MM.1S (cell line): ENCODE measurements at regions not wholly inside any gene's neighbourhood (a gene's known extent, or its start where the extent isn't known, plus 50 kb on each side); places are given as distances from the start of the nearest gene placed in this dataset.

Source experiments
- DNase-seq: peaks from one replicate; pipeline ENCODE4 v3.0.0-alpha.2; 2015
- H2AFZ ChIP-seq: fragments of 300-600 bp; sonication (generic); 2 replicates; pipeline ENCODE4 v1.6.0; 2016; ENCODE audit warnings: antibody characterized with exemption, low read length
- H3F3A ChIP-seq: fragments of 300-600 bp; sonication (generic); 2 replicates; pipeline ENCODE4 v1.6.1; 2016; ENCODE audit warnings: mild to moderate bottlenecking, antibody characterized with exemption, low read length, moderate library complexity, mixed read lengths; ENCODE audit not compliant: insufficient read depth
- H3K27ac ChIP-seq: fragments of 300-600 bp; sonication (generic); 2 replicates; pipeline ENCODE4 v1.5.1; 2016; ENCODE audit warnings: mild to moderate bottlenecking, low read length
- H3K27me3 ChIP-seq: fragments of 300-600 bp; sonication (generic); replicated peaks from 2 replicates; pipeline ENCODE4 v1.6.0; 2016; ENCODE audit warnings: low read length; ENCODE audit not compliant: insufficient read depth
- H3K36me3 ChIP-seq: fragments of 300-600 bp; sonication (generic); replicated peaks from 2 replicates; pipeline ENCODE4 v1.6.1; 2016; ENCODE audit warnings: mild to moderate bottlenecking, low read length, mixed read lengths; ENCODE audit not compliant: insufficient read depth
- H3K4me1 ChIP-seq: fragments of 300-600 bp; sonication (generic); 2 replicates; pipeline ENCODE4 v1.6.1; 2016; ENCODE audit warnings: low read length, mixed read lengths
- H3K4me2 ChIP-seq: fragments of 300-600 bp; sonication (generic); 2 replicates; pipeline ENCODE4 v1.6.0; 2016; ENCODE audit warnings: low read depth, low read length
- H3K4me3 ChIP-seq: fragments of 300-600 bp; sonication (generic); 2 replicates; pipeline ENCODE4 v1.5.1; 2016; ENCODE audit warnings: low read length, mixed read lengths
- H3K79me2 ChIP-seq: fragments of 300-600 bp; sonication (generic); 2 replicates; pipeline ENCODE4 v1.6.1; 2016; ENCODE audit warnings: mixed run types, low read length, mixed read lengths
- H3K9ac ChIP-seq: fragments of 300-600 bp; sonication (generic); 2 replicates; pipeline ENCODE4 v1.6.1; 2016; ENCODE audit warnings: low read length, mixed read lengths
- H3K9me2 ChIP-seq: fragments of 300-600 bp; sonication (generic); replicated peaks from 2 replicates; pipeline ENCODE4 v1.6.1; 2016; ENCODE audit warnings: mild to moderate bottlenecking, low read length, mixed read lengths; ENCODE audit not compliant: insufficient read depth
- H3K9me3 ChIP-seq: fragments of 300-600 bp; sonication (generic); replicated peaks from 2 replicates; pipeline ENCODE4 v1.6.1; 2016; ENCODE audit warnings: mild to moderate bottlenecking, low read length, mixed read lengths; ENCODE audit not compliant: insufficient read depth
- H4K20me1 ChIP-seq: fragments of 300-600 bp; sonication (generic); 2 replicates; pipeline ENCODE4 v1.6.1; 2016; ENCODE audit warnings: mild to moderate bottlenecking, low read length, moderate library complexity, mixed read lengths; ENCODE audit not compliant: insufficient read depth
- CTCF ChIP-seq: fragments of 300-600 bp; sonication (generic); IDR thresholded peaks from 2 replicates; pipeline ENCODE4 v1.5.1; 2016; ENCODE audit warnings: antibody characterized with exemption, low read length, mixed read lengths
- EZH2 ChIP-seq: fragments of 300-600 bp; sonication (generic); optimal IDR thresholded peaks from 2 replicates; pipeline ENCODE3; 2017; ENCODE audit warnings: low read depth, mild to moderate bottlenecking, antibody characterized with exemption, low read length, mixed read lengths
- EZH2phosphoT487 ChIP-seq: fragments of 300-600 bp; sonication (generic); IDR thresholded peaks from 2 replicates; pipeline ENCODE4 v1.6.1; 2018; ENCODE audit warnings: antibody characterized with exemption, low read length

GRCh38 chr20:24102749-24103333 lies 114.3 kb upstream of the GGTLC1 start:
- no peak for DNase-seq
- no peak overlapping the region for H3K27ac ChIP-seq
- H3K79me2 ChIP-seq, result no peaks in the 10 kb centered on the region
- H4K20me1 ChIP-seq, result no peaks in the 10 kb centered on the region
- H3K36me3 ChIP-seq, result no peaks in the 10 kb centered on the region
- no peaks in the 10 kb centered on the region for H3K9me3 ChIP-seq
- TF ChIP-seq CTCF (no peak), EZH2phosphoT487 (no peak), EZH2 (no peak)
- H3K9me2 ChIP-seq, result no peaks in the 10 kb centered on the region
- peaks cover 13% of the 10 kb centered on the region for H3K4me1 ChIP-seq
- H2AFZ ChIP-seq, result no peak overlapping the region
- no peaks in the 10 kb centered on the region for H3K27me3 ChIP-seq
- no peaks in the 10 kb centered on the region for H3F3A ChIP-seq
- no peak overlapping the region for H3K4me3 ChIP-seq
- no peak overlapping the region for H3K9ac ChIP-seq
- no peak overlapping the region for H3K4me2 ChIP-seq

GRCh38 chr20:24102290-24102689 lies 113.7 kb upstream of the GGTLC1 start:
- no peaks in the 10 kb centered on the region for H3F3A ChIP-seq

DNA sequence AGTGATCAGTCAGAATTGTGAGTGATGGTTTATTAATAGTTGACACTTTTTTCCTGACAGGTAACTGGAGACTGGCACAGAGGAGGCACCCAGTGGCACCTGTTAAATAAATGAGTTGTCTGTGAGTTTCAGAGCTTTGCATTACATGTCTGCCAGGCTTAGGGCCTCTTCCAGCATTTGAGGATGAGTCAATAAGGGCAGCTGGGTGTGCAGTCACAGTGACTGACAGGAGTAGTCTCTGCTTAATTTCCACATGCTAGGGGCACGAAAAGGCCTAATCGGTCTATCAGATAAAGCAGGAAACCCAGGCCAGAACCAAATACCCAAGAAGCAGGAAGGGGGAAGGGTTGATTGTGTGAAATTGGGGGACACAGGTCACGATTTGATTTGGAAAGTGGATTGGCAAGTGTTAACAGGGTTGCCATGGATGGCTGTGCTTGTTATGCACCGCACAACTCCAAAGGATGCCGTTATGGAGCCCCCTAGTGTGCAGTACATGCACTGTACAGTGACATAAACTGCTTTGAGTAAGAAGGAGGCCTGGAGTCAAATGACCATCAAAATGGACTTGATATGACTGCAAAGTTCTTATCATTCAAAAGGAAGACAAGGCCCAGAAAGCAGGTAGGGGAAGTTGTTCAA lies 111.9 kb upstream of the GGTLC1 start:
- H3K27ac ChIP-seq, result peak overlapping the region; percentile 9; the same call in 1 of the 2 replicates
- DNase-seq, result peak; percentile 78
- H4K20me1 ChIP-seq, result no peaks in the 10 kb centered on the region
- H3K4me2 ChIP-seq, result no peak overlapping the region
- peaks cover 13% of the 10 kb centered on the region for H3K4me1 ChIP-seq
- H2AFZ ChIP-seq, result no peak overlapping the region
- no peak overlapping the region for H3K9ac ChIP-seq
- no peaks in the 10 kb centered on the region for H3F3A ChIP-seq
- no peak overlapping the region for H3K4me3 ChIP-seq
- H3K36me3 ChIP-seq, result no peaks in the 10 kb centered on the region
- no peaks in the 10 kb centered on the region for H3K9me2 ChIP-seq
- TF ChIP-seq EZH2 (no peak), CTCF (peak; percentile 84)
- H3K27me3 ChIP-seq, result no peaks in the 10 kb centered on the region
- H3K79me2 ChIP-seq, result no peaks in the 10 kb centered on the region
- H3K9me3 ChIP-seq, result no peaks in the 10 kb centered on the region

More at GRCh38 chr20:24102290-24102689, 113.7 kb upstream of the GGTLC1 start:
- H3K4me1 ChIP-seq, result peaks cover 13% of the 10 kb centered on the region
- H3K9me3 ChIP-seq, result no peaks in the 10 kb centered on the region
- H3K79me2 ChIP-seq, result no peaks in the 10 kb centered on the region
- H3K9me2 ChIP-seq, result no peaks in the 10 kb centered on the region
- no peak overlapping the region for H3K27ac ChIP-seq
- peak; percentile 19 for DNase-seq
- H3K27me3 ChIP-seq, result no peaks in the 10 kb centered on the region
- no peak overlapping the region for H2AFZ ChIP-seq
- H3K4me2 ChIP-seq, result no peak overlapping the region
- no peak overlapping the region for H3K4me3 ChIP-seq
- no peaks in the 10 kb centered on the region for H4K20me1 ChIP-seq
- H3K36me3 ChIP-seq, result no peaks in the 10 kb centered on the region
- TF ChIP-seq CTCF, result peak; percentile 57
- no peak for TF ChIP-seq EZH2
- H3K9ac ChIP-seq, result no peak overlapping the region
